MCF 10A (cell line): ENCODE measurements at regions not wholly inside any gene's neighbourhood (a gene's known extent, or its start where the extent isn't known, plus 50 kb on each side); places are given as distances from the start of the nearest gene placed in this dataset.
"Not testable (repeated sequence)": the region's sequence is repeated elsewhere in the genome, so short reads cannot be mapped to it uniquely, and the experiment has no call there.

Experiments used
- BruUV-seq: library from RNA; stranded (reverse); fragments of 400-500 nt; replicated peaks from 2 replicates; lab custom pipeline; 2021; lab: Mats Ljungman, UMichigan
- CTCF ChIA-PET: fragments of 300-600 bp; sonication (Branson Sonifier 250); formaldehyde crosslinking; extraction: SDS; loops from one replicate; lab custom pipeline; 2021; ENCODE audit warnings: antibody characterized with exemption, inconsistent platforms; lab: Yijun Ruan, JAX
- POLR2A ChIA-PET: fragments of 300-600, 350-650 bp; sonication (Branson Sonifier 250); formaldehyde crosslinking; extraction: SDS; loops from one replicate; lab custom pipeline; 2020; ENCODE audit warnings: antibody characterized with exemption, inconsistent platforms; lab: Yijun Ruan, JAX
- DNase-seq: peaks from one replicate; pipeline ENCODE4 v3.0.0-alpha.2; 2018; ENCODE audit not compliant: unreplicated experiment
- H3K27ac Mint-ChIP-seq: one replicate; pipeline ENCODE4 v1.8.0; 2022; ENCODE audit warnings: mild to moderate bottlenecking, low read depth, mixed read lengths; ENCODE audit not compliant: unreplicated experiment
- H3K27me3 Mint-ChIP-seq: one replicate; pipeline ENCODE4 v1.8.0; 2022; ENCODE audit warnings: mixed read lengths; ENCODE audit not compliant: insufficient read depth, unreplicated experiment
- H3K36me3 Mint-ChIP-seq: one replicate; pipeline ENCODE4 v1.8.0; 2022; ENCODE audit warnings: mild to moderate bottlenecking, moderate library complexity, mixed read lengths; ENCODE audit not compliant: insufficient read depth, unreplicated experiment
- H3K4me1 Mint-ChIP-seq: one replicate; pipeline ENCODE4 v1.8.0; 2022; ENCODE audit warnings: mixed read lengths; ENCODE audit not compliant: insufficient read depth, unreplicated experiment
- H3K4me3 Mint-ChIP-seq: one replicate; pipeline ENCODE4 v1.8.0; 2022; ENCODE audit warnings: mild to moderate bottlenecking, moderate library complexity, mixed read lengths; ENCODE audit not compliant: unreplicated experiment
- H3K9me3 Mint-ChIP-seq: one replicate; pipeline ENCODE4 v1.8.0; 2022; ENCODE audit warnings: mixed read lengths; ENCODE audit not compliant: unreplicated experiment
- intact Hi-C: fragments of 100-400 bp; cut with micrococcal nuclease; formaldehyde crosslinking; loops from 2 replicates; pipeline ENCODE4 v1.14.1; 2022
- TF ChIP-seq, protein P1 (sequence below): fragments of 200-600 bp; IDR thresholded peaks from one replicate; pipeline ENCODE4 v1.8.0; 2022; ENCODE audit warnings: antibody characterized with exemption, mild to moderate bottlenecking; ENCODE audit not compliant: unreplicated experiment

DNA sequence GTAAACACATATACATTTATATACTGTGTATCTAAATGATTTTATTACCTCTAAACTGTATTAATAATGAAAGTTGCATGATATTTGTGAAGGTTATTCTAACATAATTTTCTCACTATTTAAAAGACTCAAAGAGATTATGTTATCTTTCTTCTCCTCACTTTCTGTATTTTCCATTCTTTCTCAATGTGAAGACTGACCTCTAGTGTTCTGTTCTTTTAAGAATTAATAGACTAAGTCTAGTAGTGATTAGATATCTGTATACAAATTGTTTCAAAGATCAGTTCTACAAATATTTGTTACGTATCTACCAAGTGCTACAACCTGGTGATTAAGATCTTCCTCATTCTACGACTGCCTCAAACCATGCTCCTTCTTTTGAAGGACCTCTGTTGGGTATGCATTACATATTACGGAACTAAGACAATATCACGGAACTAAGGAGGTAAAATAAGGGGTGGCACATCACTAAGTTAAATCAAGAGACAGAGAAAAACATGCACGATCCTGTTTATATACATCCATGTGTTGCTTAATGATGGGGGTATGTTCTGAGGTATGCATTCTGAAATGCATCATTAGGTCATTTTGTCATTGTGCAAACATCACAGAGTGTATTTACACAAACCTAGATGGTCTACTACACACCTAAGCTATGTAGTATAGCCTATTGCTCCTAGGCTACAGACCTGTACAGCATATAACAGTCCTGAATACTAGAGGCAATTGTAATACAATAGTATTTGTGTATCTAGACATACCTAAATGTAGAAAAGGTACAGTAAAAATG, 161.5 kb upstream of the KBTBD8 start:
- TF ChIP-seq, protein P1, sequence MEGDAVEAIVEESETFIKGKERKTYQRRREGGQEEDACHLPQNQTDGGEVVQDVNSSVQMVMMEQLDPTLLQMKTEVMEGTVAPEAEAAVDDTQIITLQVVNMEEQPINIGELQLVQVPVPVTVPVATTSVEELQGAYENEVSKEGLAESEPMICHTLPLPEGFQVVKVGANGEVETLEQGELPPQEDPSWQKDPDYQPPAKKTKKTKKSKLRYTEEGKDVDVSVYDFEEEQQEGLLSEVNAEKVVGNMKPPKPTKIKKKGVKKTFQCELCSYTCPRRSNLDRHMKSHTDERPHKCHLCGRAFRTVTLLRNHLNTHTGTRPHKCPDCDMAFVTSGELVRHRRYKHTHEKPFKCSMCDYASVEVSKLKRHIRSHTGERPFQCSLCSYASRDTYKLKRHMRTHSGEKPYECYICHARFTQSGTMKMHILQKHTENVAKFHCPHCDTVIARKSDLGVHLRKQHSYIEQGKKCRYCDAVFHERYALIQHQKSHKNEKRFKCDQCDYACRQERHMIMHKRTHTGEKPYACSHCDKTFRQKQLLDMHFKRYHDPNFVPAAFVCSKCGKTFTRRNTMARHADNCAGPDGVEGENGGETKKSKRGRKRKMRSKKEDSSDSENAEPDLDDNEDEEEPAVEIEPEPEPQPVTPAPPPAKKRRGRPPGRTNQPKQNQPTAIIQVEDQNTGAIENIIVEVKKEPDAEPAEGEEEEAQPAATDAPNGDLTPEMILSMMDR: no peak
- CTCF ChIA-PET: interaction anchor here (0.5 to 1.0 kb wide), 7 partner anchors 14 to 586 kb away, joined by 3 to 6 read pairs (median 4); no protein-coding TSS in a partner anchor
- intact Hi-C loops: loop anchor here (5.0 kb wide), 1 partner anchor 559 kb away; no protein-coding TSS in a partner anchor
- POLR2A ChIA-PET: no interaction called here
- Mint-ChIP-seq H3K27me3 (no peaks in the 10 kb centered on the region), H3K4me3 (no peak overlapping the region), H3K9me3 (no peaks in the 10 kb centered on the region), H3K4me1 (no peaks in the 10 kb centered on the region), H3K36me3 (no peaks in the 10 kb centered on the region), H3K27ac (no peak overlapping the region)
- BruUV-seq: no TSS peak
- no peak for DNase-seq

DNA sequence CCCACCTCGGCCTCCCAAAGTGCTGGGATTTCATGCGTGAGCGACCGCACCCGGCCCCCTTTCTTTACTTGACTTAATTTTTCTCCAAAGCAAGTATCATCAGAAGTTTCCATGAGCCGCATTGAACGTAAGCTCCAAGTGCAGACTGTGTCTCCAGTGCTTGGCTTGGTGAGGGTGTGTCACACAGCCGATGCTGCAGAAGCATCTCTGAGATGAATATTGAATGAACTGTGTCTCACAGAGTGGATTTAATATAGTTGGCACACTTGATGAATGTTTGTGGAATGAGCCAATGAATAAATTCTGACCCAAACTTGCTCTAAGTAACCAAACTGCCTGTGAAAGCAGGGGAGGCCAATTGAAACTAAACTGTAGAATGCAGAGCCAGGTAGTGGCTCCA, 159.4 kb upstream of the KBTBD8 start:
- no peak overlapping the region for H3K27ac Mint-ChIP-seq
- DNase-seq: no peak
- BruUV-seq: no TSS peak
- no peaks in the 10 kb centered on the region for H3K36me3 Mint-ChIP-seq
- no peaks in the 10 kb centered on the region for H3K27me3 Mint-ChIP-seq
- H3K9me3 Mint-ChIP-seq: peaks cover 1% of the 10 kb centered on the region
- H3K4me3 Mint-ChIP-seq: no peak overlapping the region
- POLR2A ChIA-PET: no interaction called here
- intact Hi-C loops: loop anchor here (5.0 kb wide), 1 partner anchor 561 kb away; no protein-coding TSS in a partner anchor
- no peaks in the 10 kb centered on the region for H3K4me1 Mint-ChIP-seq
- TF ChIP-seq, protein P1: no peak
- CTCF ChIA-PET: interaction anchor here (0.8 to 1.6 kb wide), 2 partner anchors 17 to 528 kb away, joined by 3 to 4 read pairs; no protein-coding TSS in a partner anchor

- no TSS peak for BruUV-seq
- Mint-ChIP-seq H3K4me1 (no peaks in the 10 kb centered on the region), H3K27me3 (no peaks in the 10 kb centered on the region), H3K27ac (no peak overlapping the region), H3K9me3 (peaks cover 7% of the 10 kb centered on the region), H3K36me3 (no peaks in the 10 kb centered on the region), H3K4me3 (no peak overlapping the region)
- intact Hi-C loops: loop anchor here (5.0 kb wide), 1 partner anchor 562 kb away; no protein-coding TSS in a partner anchor
- ChIA-PET POLR2A (no interaction called here), CTCF (interaction anchor here (1.6 kb wide), 1 partner anchor 16 kb away, joined by 4 read pairs; no protein-coding TSS in a partner anchor)
- no peak for DNase-seq
- TF ChIP-seq, protein P1: no peak
Measured at GRCh38 chr3:66839508-66839907, 158.6 kb upstream of the KBTBD8 start.

- H3K4me3 Mint-ChIP-seq, intact Hi-C loops, BruUV-seq, H3K27ac Mint-ChIP-seq, H3K4me1 Mint-ChIP-seq, H3K27me3 Mint-ChIP-seq, POLR2A ChIA-PET, DNase-seq, H3K9me3 Mint-ChIP-seq, H3K36me3 Mint-ChIP-seq: not testable (repeated sequence)
- CTCF ChIA-PET: interaction anchor here (1.3 kb wide), 1 partner anchor 20 kb away, joined by 3 read pairs; no protein-coding TSS in a partner anchor
Measured at GRCh38 chr3:66842761-66843464, 155.2 kb upstream of the KBTBD8 start.
